HS-5 (cell line): ENCODE measurements at regions not wholly inside any gene's neighbourhood (a gene's known extent, or its start where the extent isn't known, plus 50 kb on each side); places are given as distances from the start of the nearest gene placed in this dataset.
A peak's percentile ranks its signal among the peaks of the same experiment; 100 is the strongest.

Experiments used
- DNase-seq: peaks from one replicate; pipeline ENCODE4 v3.0.0-alpha.2; 2012; ENCODE audit warnings: low read depth

- no peak for DNase-seq
Observed at GRCh38 chr5:175808711-175809110, 62.7 kb upstream of the CPLX2 start.

- DNase-seq, result peak; percentile 98
Observed at GRCh38 chr5:175809531-175810121, 61.8 kb upstream of the CPLX2 start.

DNA sequence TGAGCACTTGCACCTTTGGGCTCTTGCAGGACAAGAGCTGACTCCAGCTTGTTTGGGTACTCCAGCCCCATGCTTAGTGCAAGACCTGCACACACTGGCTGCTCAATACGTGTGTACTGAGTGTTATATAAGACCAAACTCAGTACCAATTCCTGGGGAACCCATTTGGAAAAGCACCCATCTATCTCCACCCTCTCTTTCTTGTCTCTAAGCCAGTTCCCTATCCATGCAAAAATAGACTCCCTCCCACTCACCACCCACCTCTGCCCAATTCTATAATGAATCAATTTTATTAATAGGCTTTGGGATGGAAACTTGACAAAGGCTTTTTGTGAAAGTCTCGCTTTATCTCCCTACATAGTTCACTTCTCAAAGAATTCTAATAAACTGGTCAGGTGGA, 60.9 kb upstream of the CPLX2 start:
- DNase-seq, result no peak

DNA sequence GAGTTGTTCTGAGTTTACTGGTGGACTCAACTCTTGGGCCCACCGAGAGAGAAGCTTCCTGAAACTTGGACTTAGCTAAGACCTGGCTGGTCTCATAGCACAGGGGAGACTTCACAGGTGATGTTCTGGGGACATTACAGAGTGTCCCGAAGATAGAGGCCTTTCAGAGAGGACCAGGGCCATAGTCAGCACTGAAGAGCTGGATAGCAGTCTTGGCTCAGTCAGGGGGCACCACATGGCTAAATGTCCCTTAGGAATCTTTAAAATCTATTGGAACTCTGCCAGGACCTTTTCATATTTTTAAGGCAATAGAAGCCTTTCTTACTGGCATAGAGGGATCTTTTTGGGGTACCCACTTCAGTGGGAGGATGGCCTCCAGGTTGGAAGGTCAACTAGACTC, 59.8 kb upstream of the CPLX2 start:
- no peak for DNase-seq

- DNase-seq, result no peak
Observed at GRCh38 chr5:175813943-175814630, 57.3 kb upstream of the CPLX2 start.

GRCh38 chr5:175814691-175815090, 56.7 kb upstream of the CPLX2 start:
- peak; percentile 76 for DNase-seq

DNA sequence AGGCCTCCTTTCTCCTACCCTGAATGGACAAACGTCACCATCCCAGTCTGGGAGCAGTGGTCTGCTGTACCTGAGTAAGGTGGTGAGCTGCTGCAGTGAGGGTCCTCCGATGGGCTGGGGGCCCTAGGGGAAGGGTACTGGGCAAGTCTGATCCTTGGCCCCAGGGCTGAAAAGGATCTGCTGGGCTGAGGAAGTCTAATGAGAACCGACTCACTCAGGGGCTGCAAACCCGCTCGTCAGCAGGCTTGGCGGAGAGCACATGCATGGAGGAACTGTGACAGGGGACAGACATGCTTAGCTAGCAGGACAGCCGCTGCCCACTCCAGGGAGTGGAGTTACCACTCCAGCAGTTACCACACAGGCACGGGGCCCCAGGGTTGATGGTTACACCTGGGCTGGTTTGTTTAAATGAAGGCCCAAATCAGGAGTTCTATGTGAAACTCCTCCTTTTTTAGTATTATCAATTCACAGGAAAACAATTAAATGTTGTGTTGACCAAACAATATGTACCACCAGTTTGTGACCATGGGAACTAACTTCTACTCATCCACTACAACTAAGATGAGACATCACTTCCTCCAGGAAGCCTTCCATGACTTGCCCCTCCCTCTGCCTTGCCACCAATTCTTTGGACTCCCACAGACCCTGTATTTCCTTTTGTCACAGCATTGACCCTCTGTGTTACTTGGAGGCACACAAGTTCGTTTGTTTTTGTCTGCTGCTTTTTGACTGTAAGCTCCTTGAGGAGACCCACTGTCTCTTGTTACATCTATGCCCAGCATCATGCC, 56.1 kb upstream of the CPLX2 start:
- no peak for DNase-seq

DNA sequence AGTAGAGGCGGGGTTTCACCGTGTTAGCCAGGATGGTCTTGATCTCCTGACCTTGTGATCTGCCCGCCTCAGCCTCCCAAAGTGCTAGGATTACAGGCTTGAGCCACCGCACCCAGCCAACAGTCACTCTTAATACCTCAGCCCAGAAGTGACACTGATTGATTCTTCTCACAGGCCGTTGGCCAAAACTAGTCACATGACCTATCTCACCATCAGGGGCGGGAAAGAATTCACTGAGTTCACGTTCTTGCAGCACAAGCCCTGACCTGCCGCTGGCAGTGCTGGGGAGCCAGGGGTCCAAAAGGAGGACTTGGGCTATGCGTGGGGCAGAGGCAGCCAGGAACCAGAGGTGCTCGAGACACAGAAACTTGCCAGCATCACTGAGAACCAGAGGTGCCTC, 55.0 kb upstream of the CPLX2 start:
- DNase-seq, result no peak

- no peak for DNase-seq
Observed at GRCh38 chr5:175819090-175819425, 52.3 kb upstream of the CPLX2 start.

DNA sequence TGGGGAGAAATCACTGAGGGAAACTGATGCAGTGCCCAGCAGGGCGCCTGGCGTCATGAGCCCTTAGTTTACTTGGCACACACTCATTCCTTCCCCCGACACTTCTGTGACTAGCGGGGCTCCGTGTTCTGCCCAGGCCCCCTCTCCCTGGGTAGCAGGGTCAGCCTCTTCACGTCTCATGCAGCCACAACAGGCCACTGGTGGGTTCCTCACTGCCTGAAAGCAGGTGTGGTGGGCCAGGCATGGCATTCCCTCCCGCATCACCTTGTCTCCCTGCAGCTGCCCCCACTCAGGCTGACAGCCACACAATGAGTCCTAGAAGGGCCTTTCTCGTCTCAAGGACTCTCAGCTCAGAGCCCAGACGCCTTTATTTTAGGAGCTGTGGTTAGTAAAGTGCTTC, 51.1 kb upstream of the CPLX2 start:
- DNase-seq, result no peak
